ENCODE measurements at regions not wholly inside any gene's neighbourhood (a gene's known extent, or its start where the extent isn't known, plus 50 kb on each side); places are given as distances from the start of the nearest gene placed in this dataset.

DNA sequence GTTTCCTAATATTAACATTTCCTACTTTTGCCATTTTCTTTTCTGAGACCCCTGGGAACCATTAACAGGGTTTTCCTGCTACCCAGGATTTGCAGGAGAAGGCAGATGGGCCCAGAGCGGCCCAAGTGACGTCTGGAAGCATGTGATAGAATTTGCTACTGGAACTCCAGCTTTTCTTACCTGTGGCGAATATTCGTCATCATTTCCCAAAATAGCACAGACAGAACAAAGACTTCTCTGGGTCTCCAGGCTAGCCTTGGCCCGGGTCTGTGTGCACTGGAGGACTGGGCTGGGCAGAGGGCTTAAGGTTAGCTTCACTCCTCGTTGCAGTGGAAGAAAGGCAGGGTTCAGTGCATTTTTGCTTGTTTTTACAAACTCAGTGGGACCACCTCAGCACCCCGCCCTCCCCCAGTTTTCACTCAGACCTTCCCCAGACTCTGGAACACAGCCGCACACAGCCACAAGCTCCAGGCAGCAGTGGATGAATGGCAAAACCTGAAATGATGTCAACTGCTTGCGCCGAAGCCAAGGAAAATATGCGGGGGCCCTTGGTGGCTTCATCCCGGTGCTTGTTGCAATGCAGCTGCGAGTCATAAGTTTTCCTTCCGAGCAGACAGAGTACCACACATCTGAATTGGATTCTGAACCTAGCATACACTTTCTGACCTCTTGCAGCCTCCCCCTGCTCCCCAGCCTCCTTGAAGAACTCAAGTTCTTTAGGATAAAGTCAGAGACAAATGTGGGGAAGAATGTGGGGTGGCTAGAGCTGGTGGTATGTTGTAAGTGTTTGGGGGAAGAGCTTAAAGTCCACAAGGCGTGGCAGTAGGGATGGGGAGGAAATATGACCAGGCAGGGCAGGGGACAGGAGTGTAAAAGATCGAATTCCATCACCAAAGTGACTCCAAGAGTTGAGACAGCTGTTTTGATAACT is 586.0 kb downstream of the CCDC171 start (continued):
- TF ChIP-seq FOXJ2 (tag; IDR thresholded peaks at IDR 0.05) (no peak), MYBL2 (IDR thresholded peaks at IDR 0.05; ENCODE audit: low read depth) (no peak), MYBL2 (CRISPR knock-in tag; IDR thresholded peaks at IDR 0.05; ENCODE audit: borderline replicate concordance) (no peak), CREB1 (IDR thresholded peaks at IDR 0.05) (no peak), CREB1 (CRISPR knock-in tag; IDR thresholded peaks at IDR 0.05) (no peak)
- TF ChIP-seq, protein P1, sequence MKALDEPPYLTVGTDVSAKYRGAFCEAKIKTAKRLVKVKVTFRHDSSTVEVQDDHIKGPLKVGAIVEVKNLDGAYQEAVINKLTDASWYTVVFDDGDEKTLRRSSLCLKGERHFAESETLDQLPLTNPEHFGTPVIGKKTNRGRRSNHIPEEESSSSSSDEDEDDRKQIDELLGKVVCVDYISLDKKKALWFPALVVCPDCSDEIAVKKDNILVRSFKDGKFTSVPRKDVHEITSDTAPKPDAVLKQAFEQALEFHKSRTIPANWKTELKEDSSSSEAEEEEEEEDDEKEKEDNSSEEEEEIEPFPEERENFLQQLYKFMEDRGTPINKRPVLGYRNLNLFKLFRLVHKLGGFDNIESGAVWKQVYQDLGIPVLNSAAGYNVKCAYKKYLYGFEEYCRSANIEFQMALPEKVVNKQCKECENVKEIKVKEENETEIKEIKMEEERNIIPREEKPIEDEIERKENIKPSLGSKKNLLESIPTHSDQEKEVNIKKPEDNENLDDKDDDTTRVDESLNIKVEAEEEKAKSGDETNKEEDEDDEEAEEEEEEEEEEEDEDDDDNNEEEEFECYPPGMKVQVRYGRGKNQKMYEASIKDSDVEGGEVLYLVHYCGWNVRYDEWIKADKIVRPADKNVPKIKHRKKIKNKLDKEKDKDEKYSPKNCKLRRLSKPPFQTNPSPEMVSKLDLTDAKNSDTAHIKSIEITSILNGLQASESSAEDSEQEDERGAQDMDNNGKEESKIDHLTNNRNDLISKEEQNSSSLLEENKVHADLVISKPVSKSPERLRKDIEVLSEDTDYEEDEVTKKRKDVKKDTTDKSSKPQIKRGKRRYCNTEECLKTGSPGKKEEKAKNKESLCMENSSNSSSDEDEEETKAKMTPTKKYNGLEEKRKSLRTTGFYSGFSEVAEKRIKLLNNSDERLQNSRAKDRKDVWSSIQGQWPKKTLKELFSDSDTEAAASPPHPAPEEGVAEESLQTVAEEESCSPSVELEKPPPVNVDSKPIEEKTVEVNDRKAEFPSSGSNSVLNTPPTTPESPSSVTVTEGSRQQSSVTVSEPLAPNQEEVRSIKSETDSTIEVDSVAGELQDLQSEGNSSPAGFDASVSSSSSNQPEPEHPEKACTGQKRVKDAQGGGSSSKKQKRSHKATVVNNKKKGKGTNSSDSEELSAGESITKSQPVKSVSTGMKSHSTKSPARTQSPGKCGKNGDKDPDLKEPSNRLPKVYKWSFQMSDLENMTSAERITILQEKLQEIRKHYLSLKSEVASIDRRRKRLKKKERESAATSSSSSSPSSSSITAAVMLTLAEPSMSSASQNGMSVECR (CRISPR knock-in tag; IDR thresholded peaks at IDR 0.05): no peak
- TF ChIP-seq, protein P2, sequence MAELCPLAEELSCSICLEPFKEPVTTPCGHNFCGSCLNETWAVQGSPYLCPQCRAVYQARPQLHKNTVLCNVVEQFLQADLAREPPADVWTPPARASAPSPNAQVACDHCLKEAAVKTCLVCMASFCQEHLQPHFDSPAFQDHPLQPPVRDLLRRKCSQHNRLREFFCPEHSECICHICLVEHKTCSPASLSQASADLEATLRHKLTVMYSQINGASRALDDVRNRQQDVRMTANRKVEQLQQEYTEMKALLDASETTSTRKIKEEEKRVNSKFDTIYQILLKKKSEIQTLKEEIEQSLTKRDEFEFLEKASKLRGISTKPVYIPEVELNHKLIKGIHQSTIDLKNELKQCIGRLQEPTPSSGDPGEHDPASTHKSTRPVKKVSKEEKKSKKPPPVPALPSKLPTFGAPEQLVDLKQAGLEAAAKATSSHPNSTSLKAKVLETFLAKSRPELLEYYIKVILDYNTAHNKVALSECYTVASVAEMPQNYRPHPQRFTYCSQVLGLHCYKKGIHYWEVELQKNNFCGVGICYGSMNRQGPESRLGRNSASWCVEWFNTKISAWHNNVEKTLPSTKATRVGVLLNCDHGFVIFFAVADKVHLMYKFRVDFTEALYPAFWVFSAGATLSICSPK (IDR thresholded peaks at IDR 0.05; ENCODE audit: borderline replicate concordance): no peak

All from K562 (cell line).